ENCODE measurements at regions not wholly inside any gene's neighbourhood (a gene's known extent, or its start where the extent isn't known, plus 50 kb on each side); places are given as distances from the start of the nearest gene placed in this dataset.

GRCh38 chr9:18233776-18234445 lies 240.0 kb upstream of the ADAMTSL1 start:
- DNase-seq = no peak

- no peak for DNase-seq
These were observed 238.6 kb upstream of the ADAMTSL1 start for GRCh38 chr9:18235181-18235908.

GRCh38 chr9:18236336-18236735 lies 237.6 kb upstream of the ADAMTSL1 start:
- no peak for DNase-seq

GRCh38 chr9:18237776-18238175 lies 236.2 kb upstream of the ADAMTSL1 start:
- DNase-seq = no peak

GRCh38 chr9:18238254-18238653 lies 235.7 kb upstream of the ADAMTSL1 start:
- no peak for DNase-seq

- no peak for DNase-seq
These were observed 235.1 kb upstream of the ADAMTSL1 start for GRCh38 chr9:18238752-18239447.

GRCh38 chr9:18240213-18240612 lies 233.7 kb upstream of the ADAMTSL1 start:
- no peak for DNase-seq

GRCh38 chr9:18245911-18246310 lies 228.0 kb upstream of the ADAMTSL1 start:
- DNase-seq = no peak

- no peak for DNase-seq
These were observed 223.9 kb upstream of the ADAMTSL1 start for GRCh38 chr9:18250053-18250452.

- DNase-seq = no peak
These were observed 220.0 kb upstream of the ADAMTSL1 start for GRCh38 chr9:18253950-18254349.

- DNase-seq = peak; percentile 87
These were observed 218.8 kb upstream of the ADAMTSL1 start for GRCh38 chr9:18255158-18255629.

GRCh38 chr9:18255747-18256146 lies 218.2 kb upstream of the ADAMTSL1 start:
- no peak for DNase-seq

GRCh38 chr9:18256568-18256967 lies 217.4 kb upstream of the ADAMTSL1 start:
- DNase-seq = no peak

GRCh38 chr9:18260521-18260920 lies 213.4 kb upstream of the ADAMTSL1 start:
- DNase-seq = peak; percentile 20

GRCh38 chr9:18261181-18261580 lies 212.8 kb upstream of the ADAMTSL1 start:
- DNase-seq = no peak

- no peak for DNase-seq
These were observed 210.6 kb upstream of the ADAMTSL1 start for GRCh38 chr9:18263377-18263776.

- no peak for DNase-seq
These were observed 205.6 kb upstream of the ADAMTSL1 start for GRCh38 chr9:18268381-18268780.

GRCh38 chr9:18269561-18269960 lies 204.4 kb upstream of the ADAMTSL1 start:
- no peak for DNase-seq

- no peak for DNase-seq
These were observed 199.3 kb upstream of the ADAMTSL1 start for GRCh38 chr9:18274693-18275092.

- DNase-seq = no peak
These were observed 198.5 kb upstream of the ADAMTSL1 start for GRCh38 chr9:18275313-18275990.

GRCh38 chr9:18281291-18281690 lies 192.7 kb upstream of the ADAMTSL1 start:
- no peak for DNase-seq

GRCh38 chr9:18294229-18294628 lies 179.7 kb upstream of the ADAMTSL1 start:
- no peak for DNase-seq

- DNase-seq = no peak
These were observed 177.3 kb upstream of the ADAMTSL1 start for GRCh38 chr9:18296702-18297055.
